HG03575 (cell line): ENCODE measurements at regions not wholly inside any gene's neighbourhood (a gene's known extent, or its start where the extent isn't known, plus 50 kb on each side); places are given as distances from the start of the nearest gene placed in this dataset.
"Not testable (repeated sequence)": the region's sequence is repeated elsewhere in the genome, so short reads cannot be mapped to it uniquely, and the experiment has no call there.

Experiments used
- ATAC-seq: cut with Tn5 transposase; IDR thresholded peaks from one replicate; pipeline ENCODE4 v1.9.1; 2021; ENCODE audit not compliant: unreplicated experiment, insufficient number of reproducible peaks, low FRiP score; ENCODE audit errors: extremely low read depth

DNA sequence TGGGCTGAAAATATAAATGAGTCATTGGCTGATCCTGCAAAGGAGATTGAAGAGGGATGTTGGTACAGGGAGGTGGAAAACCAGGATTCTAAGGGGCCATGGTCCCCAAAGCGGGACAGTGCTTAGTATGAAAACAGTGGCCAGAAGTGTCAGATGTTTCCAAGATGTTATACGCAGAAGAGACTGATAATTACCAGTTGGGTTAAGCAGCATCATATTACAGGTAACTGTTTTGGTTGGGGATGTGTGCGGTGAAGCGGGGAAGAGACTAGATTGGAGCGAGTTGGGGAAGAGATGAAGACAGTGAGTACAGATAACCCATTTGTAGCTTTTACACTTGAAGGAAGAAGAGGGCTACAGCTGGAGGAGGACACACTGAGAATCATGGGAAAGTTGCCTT lies 80.8 kb downstream of the PLEKHG1 start:
- ATAC-seq: no peak

DNA sequence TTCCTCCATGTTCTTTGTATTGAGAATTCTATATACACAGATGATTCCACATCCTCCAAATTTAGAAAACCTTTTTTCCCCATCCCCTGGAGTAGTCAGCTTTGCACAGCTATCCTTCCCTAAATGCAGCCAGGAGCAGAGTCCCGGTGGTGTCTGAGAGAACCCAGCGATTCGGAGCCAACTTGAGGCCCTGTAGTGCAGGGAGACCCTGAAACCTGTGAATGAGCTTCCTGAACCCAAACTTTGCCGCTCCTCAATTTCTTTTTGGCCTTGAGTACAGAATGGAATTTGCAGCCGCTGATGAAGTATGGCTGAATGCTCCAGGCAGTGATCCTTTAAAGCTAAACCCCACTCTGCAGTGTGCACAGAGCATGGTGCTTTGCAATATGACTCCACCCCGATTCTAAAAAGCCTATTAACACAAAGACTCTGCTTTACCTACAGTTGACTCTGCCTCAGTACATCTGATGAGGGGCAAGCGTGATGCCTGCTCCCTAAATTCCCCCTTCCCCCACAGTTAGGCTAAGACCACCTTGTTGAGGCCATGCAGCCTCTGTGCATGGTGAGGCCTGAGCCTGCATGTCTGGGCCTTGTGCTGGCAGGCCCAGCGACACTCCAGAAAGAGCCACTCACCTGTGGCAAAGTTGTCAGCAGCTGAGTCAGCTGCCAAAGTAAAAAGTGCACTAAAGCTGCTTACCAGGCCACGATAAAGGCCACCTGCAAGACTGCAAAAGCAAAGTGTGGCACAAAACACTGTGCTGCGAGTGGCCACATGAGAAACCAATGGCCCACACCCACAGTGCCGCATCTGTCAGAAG lies 82.1 kb downstream of the PLEKHG1 start:
- ATAC-seq: no peak

DNA sequence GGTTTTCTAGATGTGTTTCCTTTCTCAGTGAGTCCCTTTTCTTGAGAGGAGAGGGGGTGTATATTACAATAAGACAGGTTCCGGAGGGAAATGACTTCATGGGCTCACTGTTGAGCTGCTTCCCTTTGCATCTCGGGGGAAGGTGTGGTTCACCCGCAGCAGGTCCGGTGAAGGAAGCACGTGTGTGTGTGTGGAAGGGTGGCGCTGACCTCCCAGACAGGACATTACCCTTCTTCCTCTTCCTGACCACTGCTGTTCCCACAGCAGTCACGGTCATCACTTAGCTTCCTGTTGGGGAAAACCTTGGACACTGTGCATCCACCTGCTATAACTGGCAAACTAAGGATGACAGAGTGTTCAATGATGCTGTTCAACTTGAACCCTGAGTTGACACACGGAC lies 83.6 kb downstream of the PLEKHG1 start:
- ATAC-seq: no peak

DNA sequence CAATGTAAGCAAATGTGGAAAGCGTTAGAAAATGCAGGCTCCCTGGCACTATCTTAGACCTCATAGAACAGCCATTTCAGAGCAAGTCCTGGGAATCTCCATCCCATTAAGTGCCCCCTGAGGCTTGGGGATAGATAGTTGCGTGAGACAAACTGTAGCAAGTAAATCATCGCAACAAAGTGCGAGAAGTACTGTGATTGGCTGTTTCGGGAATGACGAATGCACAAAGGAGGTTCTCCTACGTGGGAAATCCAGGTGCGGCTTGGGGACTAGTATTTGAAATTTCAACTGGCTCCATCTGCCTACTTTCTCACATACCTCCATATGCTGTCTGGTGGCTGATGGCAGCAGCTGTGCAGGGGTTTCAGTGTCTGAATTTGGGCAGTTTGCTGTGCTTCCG lies 84.5 kb downstream of the PLEKHG1 start:
- ATAC-seq: no peak

DNA sequence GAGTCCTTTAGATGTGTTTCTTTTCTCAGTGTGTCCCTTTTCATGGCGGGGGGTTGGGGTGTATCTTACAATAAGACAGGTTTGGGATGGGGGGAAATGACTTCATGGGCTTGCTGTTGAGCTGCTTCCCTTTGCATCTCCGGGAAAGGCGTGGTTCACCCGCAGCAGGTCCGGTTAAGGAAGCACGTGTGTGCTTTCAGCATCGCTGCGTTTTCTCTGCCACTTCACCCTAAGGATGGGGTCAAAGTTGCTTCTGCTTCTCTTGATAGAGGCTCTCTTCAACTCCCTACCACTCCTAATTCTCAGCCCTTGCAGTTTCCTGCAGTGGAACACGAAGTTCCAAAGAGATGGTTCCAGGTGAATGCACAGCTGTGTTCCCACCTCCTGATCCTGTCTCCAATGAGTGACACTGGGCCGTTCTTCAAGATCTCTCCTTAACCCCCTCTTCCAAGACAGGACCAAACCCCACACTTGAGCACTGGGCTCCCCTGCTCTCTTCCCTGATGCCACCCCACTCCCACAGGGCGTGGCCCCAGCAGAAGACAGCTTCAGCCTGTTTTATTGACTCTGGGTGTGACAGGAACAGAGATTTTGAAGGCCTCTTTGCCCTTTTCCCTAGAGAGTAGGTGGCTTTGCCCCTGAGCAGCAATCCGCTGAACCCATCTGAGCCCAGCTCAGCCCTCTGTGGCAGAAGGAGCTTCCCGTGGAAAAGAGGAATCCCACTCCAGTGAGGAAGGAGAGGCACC lies 85.2 kb downstream of the PLEKHG1 start:
- ATAC-seq: no peak

DNA sequence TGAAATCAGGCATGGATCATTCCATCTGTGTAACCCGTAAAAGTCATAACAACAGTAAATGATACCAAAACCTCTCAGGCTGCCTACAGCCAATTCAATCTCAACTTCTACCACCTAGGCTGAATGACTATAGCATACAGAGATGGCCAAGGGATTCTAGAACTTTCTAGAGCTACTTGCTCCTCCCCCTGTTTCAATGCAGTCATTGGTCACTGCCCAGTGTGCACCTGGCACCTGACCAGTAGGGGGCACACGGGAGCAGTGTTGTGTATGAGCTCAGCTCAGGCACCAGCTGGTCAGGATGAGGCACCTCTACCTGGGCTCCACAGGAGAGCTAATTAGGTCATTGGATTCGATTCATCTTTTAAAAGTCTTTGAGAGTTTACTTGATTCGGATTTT lies 86.2 kb downstream of the PLEKHG1 start:
- no peak for ATAC-seq

DNA sequence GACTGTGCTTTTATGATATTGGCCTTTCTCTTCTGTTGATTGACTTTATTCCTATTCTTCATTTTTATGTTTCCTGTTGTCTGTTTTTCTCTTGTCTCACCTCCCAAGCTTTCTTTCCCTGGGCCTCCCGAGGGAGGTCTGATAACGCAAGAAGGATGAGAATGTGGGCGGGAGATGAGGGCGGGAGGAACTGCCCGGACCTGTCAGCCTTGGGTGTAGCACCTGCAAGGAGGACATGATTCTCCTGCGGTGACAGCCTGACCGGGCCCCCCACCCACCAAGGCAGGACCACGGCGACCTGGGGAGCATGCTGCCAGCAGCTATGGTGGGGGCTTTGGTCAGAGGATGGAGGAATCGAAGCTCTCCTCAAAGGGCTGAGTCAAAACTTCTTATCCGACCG lies 86.9 kb downstream of the PLEKHG1 start:
- no peak for ATAC-seq

DNA sequence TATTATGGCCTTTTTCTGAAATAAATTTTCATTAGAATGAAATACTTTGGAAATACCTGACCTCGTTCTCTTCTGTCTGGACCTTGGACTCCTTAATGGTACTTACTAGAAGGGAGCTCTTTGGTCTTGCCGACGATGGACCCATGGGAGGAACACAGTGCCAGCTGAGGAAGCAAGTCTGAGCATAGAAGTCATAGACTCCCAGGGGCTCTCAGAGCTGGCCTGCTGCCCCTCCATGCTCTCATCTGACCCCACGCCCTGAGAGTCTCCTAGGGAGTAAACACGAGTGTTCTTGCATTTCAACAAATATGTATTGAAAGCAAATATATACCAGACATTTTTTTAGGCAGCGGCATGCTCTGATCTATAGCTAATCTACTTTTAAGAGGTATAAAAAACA lies 87.8 kb downstream of the PLEKHG1 start:
- ATAC-seq: no peak

DNA sequence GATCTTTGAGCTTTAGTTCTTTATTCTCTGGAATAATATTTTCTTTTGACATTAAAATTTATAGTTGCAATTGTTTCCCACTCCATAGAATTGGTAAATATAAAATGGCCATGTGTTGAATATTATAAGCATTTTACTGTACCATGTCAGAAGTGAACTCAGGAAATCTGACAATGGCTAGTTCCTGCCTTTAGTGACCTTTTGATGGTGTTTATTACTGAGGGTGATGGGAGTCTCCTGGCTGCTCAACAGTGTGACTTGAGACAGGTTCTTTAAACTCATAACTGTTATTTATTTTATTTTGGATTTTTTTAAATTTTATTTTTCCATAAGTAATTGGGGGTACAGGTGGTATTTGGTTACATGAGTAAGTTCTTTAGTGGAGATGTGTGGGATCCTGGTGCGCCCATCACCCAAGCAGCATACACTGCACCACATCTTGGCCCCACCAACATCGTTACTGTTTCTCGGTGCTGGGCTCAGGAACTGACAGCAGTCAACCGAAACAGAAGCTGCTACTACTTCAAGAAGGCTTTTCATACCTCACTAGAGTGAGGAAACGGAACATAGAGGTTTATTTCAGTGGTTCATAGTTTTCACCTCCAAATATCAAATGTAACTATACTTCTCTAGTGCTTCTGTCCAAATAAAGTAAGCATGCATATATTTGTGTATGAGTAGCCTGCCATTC lies 90.4 kb downstream of the PLEKHG1 start:
- peak; percentile 35 for ATAC-seq

DNA sequence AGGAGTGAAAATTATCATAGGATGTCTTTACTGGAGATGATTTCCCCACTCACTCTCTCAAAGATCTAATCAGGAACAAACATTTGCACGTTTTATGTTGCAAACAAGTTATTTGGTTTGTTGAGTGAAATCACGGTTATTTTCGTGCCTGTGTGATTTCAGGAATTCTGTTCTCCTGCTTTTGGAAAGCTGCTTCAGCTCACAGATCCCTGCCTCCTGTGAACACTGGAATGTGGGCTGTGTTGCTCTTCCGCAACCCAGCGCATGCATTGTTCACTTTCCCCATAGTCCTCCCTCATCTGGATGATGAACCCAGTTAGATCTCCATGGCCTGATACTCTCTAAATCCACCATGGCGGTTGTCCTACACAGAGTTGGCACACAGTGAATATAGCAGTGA lies 91.0 kb downstream of the PLEKHG1 start:
- no peak for ATAC-seq

DNA sequence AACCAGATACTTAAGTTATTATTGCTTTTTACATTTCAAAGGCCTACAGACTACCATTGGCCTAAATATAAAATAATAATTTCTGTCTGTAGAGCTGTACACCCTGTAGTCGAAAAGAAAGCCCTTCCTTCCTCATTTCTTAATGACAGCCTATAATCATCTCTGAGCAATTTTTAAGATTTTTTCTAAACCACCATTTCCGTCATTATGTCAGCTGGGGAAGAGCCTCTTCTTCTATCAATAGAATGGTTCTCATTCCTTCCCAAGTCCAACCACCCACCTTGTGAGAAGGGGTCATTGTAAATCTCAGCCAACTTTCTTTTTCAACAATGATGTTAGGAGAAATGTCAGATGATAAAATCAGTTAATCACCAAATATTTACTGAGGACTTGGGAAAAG lies 91.8 kb downstream of the PLEKHG1 start:
- no peak for ATAC-seq

DNA sequence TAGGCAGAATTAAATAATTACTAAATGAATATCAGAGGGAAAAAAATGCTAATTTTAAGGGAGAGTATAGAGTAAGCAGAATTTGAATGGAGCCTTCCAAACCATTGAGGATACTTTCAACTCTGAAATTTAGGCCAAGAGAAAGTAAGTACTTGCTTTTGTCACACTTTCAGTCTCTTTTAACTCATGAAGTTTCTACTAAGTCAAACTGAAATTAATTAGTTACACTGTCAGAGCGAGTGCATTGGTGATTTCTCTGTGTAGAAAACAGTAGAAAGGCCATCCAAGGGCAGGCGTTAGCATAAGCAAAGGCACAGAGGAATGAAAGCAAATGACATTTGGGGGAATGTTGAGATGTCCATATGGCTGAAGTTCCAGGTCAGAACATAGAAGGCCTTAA lies 92.9 kb downstream of the PLEKHG1 start:
- peak; percentile 67 for ATAC-seq

DNA sequence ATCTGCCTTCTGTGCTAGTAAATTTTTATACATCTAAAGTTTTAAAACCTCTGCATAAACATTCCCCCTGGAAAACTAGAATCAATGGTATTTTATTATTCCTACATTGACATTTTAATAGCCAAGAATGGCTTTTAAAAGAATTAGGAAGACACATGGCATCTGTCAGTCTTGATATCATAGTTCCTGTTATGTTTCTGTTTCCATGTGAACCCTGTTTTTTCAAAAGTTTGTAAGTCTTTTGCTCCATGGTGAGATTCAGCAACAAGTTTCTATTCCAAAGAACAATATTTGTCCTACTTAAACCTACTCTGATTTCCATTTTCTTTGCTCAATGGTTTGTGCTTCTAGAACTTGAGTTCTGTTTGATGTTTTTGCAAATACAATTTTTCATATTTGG lies 95.2 kb downstream of the PLEKHG1 start:
- ATAC-seq: no peak

DNA sequence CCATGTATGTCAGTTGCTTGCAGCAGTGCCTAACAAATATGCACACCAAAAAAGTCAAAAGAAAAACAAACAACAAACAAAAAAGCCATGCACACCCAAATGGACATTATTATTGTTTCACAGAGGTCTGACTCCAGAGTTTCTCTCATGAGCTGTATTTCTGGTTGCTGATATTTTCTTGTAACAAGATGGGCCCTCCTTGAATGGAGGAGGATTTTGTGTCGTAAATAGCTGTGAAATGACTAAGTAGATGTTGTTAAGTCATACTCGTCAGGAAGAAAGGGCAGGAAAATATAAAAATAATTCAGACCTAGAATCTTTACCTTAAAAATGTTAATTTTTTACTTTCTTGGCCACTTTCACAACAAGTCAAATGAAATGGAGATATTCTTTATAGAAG lies 96.0 kb downstream of the PLEKHG1 start:
- ATAC-seq: no peak

DNA sequence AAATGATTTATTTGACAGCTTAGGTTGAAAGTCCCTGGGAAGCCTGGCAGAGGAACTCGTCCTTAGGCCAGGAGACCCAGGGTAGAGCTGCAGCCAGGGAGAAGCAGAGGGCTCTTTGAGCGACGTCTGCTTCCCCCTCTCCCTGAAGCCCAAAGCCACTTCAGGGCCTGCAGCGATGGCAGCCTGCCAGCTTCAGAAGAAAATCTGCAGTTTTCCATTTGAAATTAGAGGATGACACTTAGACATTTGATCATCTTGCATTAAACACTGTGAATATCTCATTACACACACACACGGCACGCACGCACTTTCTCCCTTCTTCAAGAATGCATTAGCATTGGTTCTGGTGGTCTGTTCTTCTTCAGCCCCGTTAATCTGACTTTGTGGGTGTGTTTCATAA lies 96.5 kb downstream of the PLEKHG1 start:
- no peak for ATAC-seq

DNA sequence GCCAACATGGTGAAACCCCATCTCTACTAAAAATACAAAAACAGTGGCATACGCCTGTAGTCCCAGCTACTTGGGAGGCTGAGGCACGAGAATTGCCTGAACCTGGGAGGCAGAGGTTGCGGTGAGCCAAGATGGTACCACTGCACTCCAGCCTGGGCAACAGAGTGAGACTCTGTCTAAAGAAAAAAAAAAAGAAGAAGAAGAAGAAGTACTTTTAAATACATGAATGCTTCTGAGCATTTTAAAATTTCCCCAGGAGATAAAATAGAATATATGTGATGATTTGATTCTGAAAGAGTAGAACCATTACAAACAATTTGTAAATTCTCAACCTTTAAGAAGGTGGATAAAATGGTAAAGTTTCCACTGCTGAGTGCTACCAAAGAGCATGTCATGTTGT lies 97.2 kb downstream of the PLEKHG1 start:
- ATAC-seq: not testable (repeated sequence)

DNA sequence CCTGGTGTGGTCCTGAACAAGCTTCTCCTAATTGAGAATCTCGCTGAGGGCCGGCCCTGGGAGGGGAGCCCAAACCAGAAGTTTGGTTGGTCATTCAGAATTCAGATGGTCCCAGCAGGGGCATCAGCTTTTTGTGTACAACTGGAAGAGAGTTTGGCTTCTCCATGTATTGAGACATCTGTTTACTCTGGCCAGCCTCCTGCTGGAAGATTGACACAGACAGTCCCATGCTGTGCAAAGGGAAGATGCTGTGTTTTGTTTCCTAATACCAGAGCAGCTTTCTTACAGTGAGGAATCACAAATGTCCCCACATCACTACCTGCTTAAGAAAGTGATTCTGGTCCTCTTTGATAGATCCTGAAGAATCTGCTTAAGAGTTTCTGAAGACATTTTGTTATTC lies 97.8 kb downstream of the PLEKHG1 start:
- ATAC-seq: no peak

DNA sequence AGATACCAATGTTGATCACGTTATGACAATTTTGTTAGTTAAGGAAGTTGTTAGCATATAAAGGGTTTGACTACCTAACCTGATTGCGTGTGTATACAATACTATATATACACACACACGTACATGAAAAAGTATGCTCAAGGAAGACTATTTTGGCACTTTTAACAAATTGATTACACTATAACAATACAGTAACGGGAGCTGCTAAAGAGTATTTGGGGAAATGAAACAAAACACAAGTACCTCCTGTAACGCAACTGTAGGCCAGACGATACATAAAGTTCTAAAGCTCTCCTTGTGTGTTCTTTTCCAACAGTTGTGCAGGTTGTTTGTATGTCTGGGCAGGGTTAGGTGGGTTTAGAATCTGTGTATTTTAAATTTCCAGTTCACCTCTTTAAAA lies 98.7 kb downstream of the PLEKHG1 start:
- no peak for ATAC-seq

DNA sequence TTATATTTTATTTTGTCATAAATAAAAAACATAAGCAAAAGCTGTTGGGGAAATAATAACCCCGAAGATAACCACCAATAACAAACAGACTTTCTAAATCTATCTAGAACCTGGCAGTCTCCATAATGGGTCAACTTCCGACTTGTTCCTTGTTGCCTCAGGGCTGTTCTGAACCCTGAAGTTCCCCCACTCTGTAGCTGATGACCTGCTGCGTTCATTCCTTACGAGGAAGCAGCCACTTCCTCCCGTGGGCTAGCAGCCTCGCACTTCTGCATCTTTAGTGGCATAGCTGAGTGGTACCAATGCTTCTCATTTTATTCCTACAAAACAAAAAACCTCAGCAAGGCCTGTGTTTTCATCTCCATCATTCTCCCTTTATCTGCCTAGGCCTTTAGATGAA lies 103.0 kb downstream of the PLEKHG1 start:
- no peak for ATAC-seq
